Uterus (tissue), 3 donors: ENCODE measurements at regions not wholly inside any gene's neighbourhood (a gene's known extent, or its start where the extent isn't known, plus 50 kb on each side); places are given as distances from the start of the nearest gene placed in this dataset.

Experiments used
- DNase-seq, 2 donors: peaks; one replicate each; pipeline ENCODE4 v3.0.0-alpha.2; 2019 to 2020
- H3K27ac ChIP-seq, 2 donors: fragments of 200-600 bp; sonication (generic); 1 replicate in 1 of 2; 2 replicates in 1 of 2; pipeline ENCODE4 v1.5.1; 2016 to 2018
- H3K27me3 ChIP-seq, 2 donors: fragments of 200-600 bp; sonication (generic); one replicate each; pipeline ENCODE4 v1.5.1; 2018 to 2019; ENCODE audit warnings: control low read depth in 1 of 2
- H3K36me3 ChIP-seq, 2 donors: fragments of 200-600 bp; sonication (generic); one replicate each; pipeline ENCODE4 v1.5.1; 2019; ENCODE audit warnings: control low read depth in 1 of 2
- H3K4me1 ChIP-seq, 2 donors: fragments of 200-600 bp; sonication (generic); one replicate each; pipeline ENCODE4 v1.5.1; 2018 to 2019; ENCODE audit warnings: control low read depth in 1 of 2
- H3K4me3 ChIP-seq, 2 donors: fragments of 200-600 bp; sonication (generic); 1 replicate in 1 of 2; 2 replicates in 1 of 2; pipeline ENCODE4 v1.5.1; 2018 to 2019; ENCODE audit warnings: mild to moderate bottlenecking in 1 of 2
- H3K9me3 ChIP-seq, 2 donors: fragments of 200-600 bp; sonication (generic); one replicate each; pipeline ENCODE4 v1.5.1; 2019; ENCODE audit warnings: control low read depth in 1 of 2
- POLR2A ChIP-seq, 2 donors: fragments of 450-650 bp; IDR thresholded peaks; one replicate each; pipeline ENCODE4 v1.6.1; 2016; ENCODE audit warnings: antibody characterized with exemption in 2 of 2, mild to moderate bottlenecking in 1 of 2, moderate library complexity in 1 of 2
- intact Hi-C: fragments of 100-400 bp; cut with DNase I; formaldehyde crosslinking; loops from one replicate; pipeline ENCODE4 v1.15.1; 2023; ENCODE audit warnings: low total_unique reads
- TF ChIP-seq, protein P1 (sequence below), 4 experiments: fragments of 200-600 bp in 2 of 4; fragments of 450-650 bp in 2 of 4; sonication (generic) in 2 of 4; IDR thresholded peaks; one replicate each; pipeline ENCODE4 v1.5.1; 2016 to 2019; ENCODE audit warnings: antibody characterized with exemption in 4 of 4, mild to moderate bottlenecking in 2 of 4, moderate library complexity in 1 of 4
- donor health status: DM: yes; HTN: yes; CAD: no.

GRCh38 chr22:34997633-34998299 is 68.2 kb upstream of the ISX start:
- TF ChIP-seq, protein P1, sequence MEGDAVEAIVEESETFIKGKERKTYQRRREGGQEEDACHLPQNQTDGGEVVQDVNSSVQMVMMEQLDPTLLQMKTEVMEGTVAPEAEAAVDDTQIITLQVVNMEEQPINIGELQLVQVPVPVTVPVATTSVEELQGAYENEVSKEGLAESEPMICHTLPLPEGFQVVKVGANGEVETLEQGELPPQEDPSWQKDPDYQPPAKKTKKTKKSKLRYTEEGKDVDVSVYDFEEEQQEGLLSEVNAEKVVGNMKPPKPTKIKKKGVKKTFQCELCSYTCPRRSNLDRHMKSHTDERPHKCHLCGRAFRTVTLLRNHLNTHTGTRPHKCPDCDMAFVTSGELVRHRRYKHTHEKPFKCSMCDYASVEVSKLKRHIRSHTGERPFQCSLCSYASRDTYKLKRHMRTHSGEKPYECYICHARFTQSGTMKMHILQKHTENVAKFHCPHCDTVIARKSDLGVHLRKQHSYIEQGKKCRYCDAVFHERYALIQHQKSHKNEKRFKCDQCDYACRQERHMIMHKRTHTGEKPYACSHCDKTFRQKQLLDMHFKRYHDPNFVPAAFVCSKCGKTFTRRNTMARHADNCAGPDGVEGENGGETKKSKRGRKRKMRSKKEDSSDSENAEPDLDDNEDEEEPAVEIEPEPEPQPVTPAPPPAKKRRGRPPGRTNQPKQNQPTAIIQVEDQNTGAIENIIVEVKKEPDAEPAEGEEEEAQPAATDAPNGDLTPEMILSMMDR (IDR thresholded peaks at IDR 0.05), result no peak
- TF ChIP-seq POLR2A (IDR thresholded peaks at IDR 0.05), result no peak
- Histone ChIP-seq H3K36me3 (no peaks in the 10 kb centered on the region), H3K9me3 (no peaks in the 10 kb centered on the region), H3K4me3 (no peak overlapping the region), H3K27me3 (no peaks in the 10 kb centered on the region), H3K27ac (no peak overlapping the region), H3K4me1 (no peaks in the 10 kb centered on the region)
- DNase-seq, result no peak
- intact Hi-C loops, result no loop called here

GRCh38 chr22:34998921-34999320 is 67.0 kb upstream of the ISX start:
- no peaks in the 10 kb centered on the region for H3K27me3 ChIP-seq
- no peak for TF ChIP-seq POLR2A (IDR thresholded peaks at IDR 0.05)
- TF ChIP-seq, protein P1 (IDR thresholded peaks at IDR 0.05), result no peak
- no peak for DNase-seq
- no peaks in the 10 kb centered on the region for H3K36me3 ChIP-seq
- no peaks in the 10 kb centered on the region for H3K4me1 ChIP-seq
- intact Hi-C loops, result no loop called here
- no peaks in the 10 kb centered on the region for H3K9me3 ChIP-seq
- no peak overlapping the region for H3K4me3 ChIP-seq
- no peak overlapping the region for H3K27ac ChIP-seq

DNA sequence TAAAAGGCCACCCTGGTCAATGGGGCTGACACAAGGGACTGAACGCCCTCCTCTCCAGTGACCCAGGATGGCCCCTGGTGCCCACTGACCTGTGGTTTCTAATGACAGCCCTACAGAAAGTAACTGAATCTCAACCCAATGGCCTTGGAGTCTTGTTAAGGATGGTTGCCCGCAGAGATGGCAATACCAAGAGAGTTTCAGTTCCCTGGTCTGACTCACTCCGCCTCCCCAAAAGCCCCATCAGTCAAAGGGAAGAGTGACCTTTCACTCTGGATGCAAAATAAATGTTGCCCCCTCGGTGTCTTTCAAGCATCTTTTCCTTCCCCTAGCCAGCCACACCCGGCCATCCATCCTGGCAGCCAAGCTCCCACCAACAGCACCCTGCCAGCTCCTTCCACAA is 57.7 kb upstream of the ISX start:
- TF ChIP-seq POLR2A (IDR thresholded peaks at IDR 0.05), result no peak
- TF ChIP-seq, protein P1 (IDR thresholded peaks at IDR 0.05), result no peak
- Histone ChIP-seq H3K27ac (no peak overlapping the region), H3K4me1 (no peaks in the 10 kb centered on the region), H3K36me3 (no peaks in the 10 kb centered on the region), H3K9me3 (no peaks in the 10 kb centered on the region), H3K4me3 (no peak overlapping the region), H3K27me3 (no peaks in the 10 kb centered on the region)
- intact Hi-C loops, result no loop called here
- no peak for DNase-seq

- no peak for DNase-seq
- Histone ChIP-seq H3K27me3 (no peaks in the 10 kb centered on the region), H3K27ac (no peak overlapping the region), H3K4me1 (no peaks in the 10 kb centered on the region), H3K9me3 (no peaks in the 10 kb centered on the region), H3K36me3 (no peaks in the 10 kb centered on the region), H3K4me3 (no peak overlapping the region)
- intact Hi-C loops, result no loop called here
- TF ChIP-seq POLR2A (IDR thresholded peaks at IDR 0.05), result no peak
- TF ChIP-seq, protein P1 (IDR thresholded peaks at IDR 0.05), result no peak
These were observed 55.4 kb upstream of the ISX start for GRCh38 chr22:35010543-35010942.

DNA sequence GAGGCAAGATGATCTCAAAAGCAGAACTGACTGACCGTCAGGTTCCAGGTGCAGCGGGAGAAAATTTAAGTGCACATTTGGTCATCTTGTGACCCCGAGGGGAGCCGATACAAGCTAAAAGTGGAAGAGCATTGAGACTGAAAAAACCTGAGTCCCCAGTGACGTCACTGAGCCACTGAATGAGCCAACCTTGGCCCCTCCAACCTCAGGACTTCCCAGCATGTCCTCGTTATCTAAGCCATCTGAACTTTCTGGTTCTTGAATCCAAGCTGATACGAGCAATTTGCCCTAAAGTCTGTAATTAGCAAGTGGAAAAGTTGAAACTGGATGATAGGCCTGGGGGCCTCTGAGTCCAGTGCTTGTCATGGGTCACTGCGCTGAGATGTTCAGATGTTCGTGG is 51.1 kb upstream of the ISX start:
- H3K4me3 ChIP-seq, result no peak overlapping the region
- H3K36me3 ChIP-seq, result no peaks in the 10 kb centered on the region
- no peak for TF ChIP-seq POLR2A (IDR thresholded peaks at IDR 0.05)
- TF ChIP-seq, protein P1 (IDR thresholded peaks at IDR 0.05), result no peak
- no peaks in the 10 kb centered on the region for H3K4me1 ChIP-seq
- no peak for DNase-seq
- no peaks in the 10 kb centered on the region for H3K9me3 ChIP-seq
- intact Hi-C loops, result no loop called here
- no peak overlapping the region for H3K27ac ChIP-seq
- H3K27me3 ChIP-seq, result no peaks in the 10 kb centered on the region
